Astrocyte (in vitro differentiated cells and primary cell): ENCODE measurements at regions not wholly inside any gene's neighbourhood (a gene's known extent, or its start where the extent isn't known, plus 50 kb on each side); places are given as distances from the start of the nearest gene placed in this dataset.

Experiments used
- DNase-seq: peaks from one replicate; pipeline ENCODE4 v3.0.0-alpha.2; 2010; ENCODE audit warnings: low read depth
- FAIRE-seq: peaks from 2 replicates; lab custom pipeline; 2011; peaks lifted over from hg19 to GRCh38; lab: Jason Lieb, UNC
- H2AFZ ChIP-seq: 2 replicates; pipeline ENCODE4 v1.6.0; 2012; ENCODE audit warnings: low read depth, low read length, inconsistent platforms
- H3K27ac ChIP-seq: 2 replicates; pipeline ENCODE4 v1.5.1; 2011; ENCODE audit warnings: low read depth, low read length, inconsistent platforms
- H3K27me3 ChIP-seq: 2 replicates; pipeline ENCODE4 v1.6.0; 2011; ENCODE audit warnings: low read length, inconsistent platforms; ENCODE audit not compliant: insufficient read depth
- H3K36me3 ChIP-seq: 2 replicates; pipeline ENCODE4 v1.5.1; 2011; ENCODE audit warnings: low read length, inconsistent platforms; ENCODE audit not compliant: insufficient read depth
- H3K4me1 ChIP-seq: 2 replicates; pipeline ENCODE4 v1.5.1; 2011; ENCODE audit warnings: low read length, inconsistent platforms; ENCODE audit not compliant: insufficient read depth
- H3K4me2 ChIP-seq: 2 replicates; pipeline ENCODE4 v1.6.0; 2012; ENCODE audit warnings: low read length, inconsistent platforms
- H3K4me3 ChIP-seq: 2 replicates; pipeline ENCODE4 v1.5.1; 2011; ENCODE audit warnings: low read depth, mild to moderate bottlenecking, low read length, inconsistent platforms; ENCODE audit not compliant: insufficient read depth
- H3K79me2 ChIP-seq: 2 replicates; pipeline ENCODE4 v1.6.0; 2012; ENCODE audit warnings: mild to moderate bottlenecking, low read length, inconsistent platforms; ENCODE audit not compliant: insufficient read depth
- H3K9ac ChIP-seq: 2 replicates; pipeline ENCODE4 v1.6.0; 2012; ENCODE audit warnings: mild to moderate bottlenecking, low read length, inconsistent platforms
- H3K9me3 ChIP-seq: 2 replicates; pipeline ENCODE4 v1.5.1; 2012; ENCODE audit warnings: low read depth, mild to moderate bottlenecking, low read length, inconsistent platforms; ENCODE audit not compliant: insufficient read depth
- H4K20me1 ChIP-seq: 2 replicates; pipeline ENCODE4 v1.6.0; 2012; ENCODE audit warnings: low read length, inconsistent platforms; ENCODE audit not compliant: insufficient read depth
- H3K27ac Mint-ChIP-seq: one replicate; pipeline ENCODE4 v1.8.0; 2021; ENCODE audit warnings: mild to moderate bottlenecking, mixed read lengths; ENCODE audit not compliant: unreplicated experiment
- H3K27me3 Mint-ChIP-seq: one replicate; pipeline ENCODE4 v1.8.0; 2021; ENCODE audit warnings: low read depth, mixed read lengths; ENCODE audit not compliant: unreplicated experiment
- H3K36me3 Mint-ChIP-seq: one replicate; pipeline ENCODE4 v1.8.0; 2021; ENCODE audit warnings: low read depth, mixed read lengths; ENCODE audit not compliant: unreplicated experiment
- H3K4me1 Mint-ChIP-seq: one replicate; pipeline ENCODE4 v1.8.0; 2021; ENCODE audit warnings: low read depth, mixed read lengths; ENCODE audit not compliant: unreplicated experiment
- H3K4me3 Mint-ChIP-seq: one replicate; pipeline ENCODE4 v1.8.0; 2021; ENCODE audit warnings: mild to moderate bottlenecking, moderate library complexity, mixed read lengths; ENCODE audit not compliant: unreplicated experiment
- H3K9me3 Mint-ChIP-seq: one replicate; pipeline ENCODE4 v1.8.0; 2021; ENCODE audit warnings: mild to moderate bottlenecking, mixed read lengths; ENCODE audit not compliant: unreplicated experiment
- CTCF ChIP-seq: IDR thresholded peaks from 2 replicates; pipeline ENCODE4 v1.5.1; 2011; ENCODE audit warnings: low read depth, mild to moderate bottlenecking, inconsistent platforms, low read length, moderate library complexity; ENCODE audit not compliant: insufficient read depth
- EZH2 ChIP-seq: IDR thresholded peaks from 2 replicates; pipeline ENCODE4 v1.6.1; 2012; ENCODE audit warnings: mild to moderate bottlenecking, low read length, inconsistent platforms; ENCODE audit not compliant: insufficient read depth

DNA sequence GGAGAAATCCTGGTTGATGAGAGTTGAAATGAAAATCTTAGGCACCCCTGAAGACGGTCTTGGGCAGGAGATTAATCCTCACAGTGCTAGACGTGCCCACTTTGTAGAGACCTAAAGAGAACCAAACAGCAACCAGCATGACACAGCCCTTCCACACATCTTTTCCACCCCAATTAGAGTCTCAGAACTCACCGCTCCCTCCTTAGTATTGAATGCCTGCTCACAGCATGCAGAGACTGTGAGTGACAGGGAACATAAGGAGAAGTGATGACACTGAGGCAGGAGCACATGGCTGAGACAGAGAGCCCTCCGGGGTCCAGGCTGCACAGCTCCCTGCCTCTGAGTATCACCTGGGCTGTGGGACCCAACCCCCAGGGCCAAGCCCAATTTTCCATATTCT is 367.6 kb downstream of the EIPR1 start:
- no peaks in the 10 kb centered on the region for H3K4me1 ChIP-seq
- no peaks in the 10 kb centered on the region for H3K36me3 ChIP-seq
- no peaks in the 10 kb centered on the region for H4K20me1 ChIP-seq
- H2AFZ ChIP-seq = no peak overlapping the region
- H3K4me2 ChIP-seq = no peak overlapping the region
- TF ChIP-seq EZH2 (no peak), CTCF (no peak)
- Mint-ChIP-seq H3K36me3 (no peaks in the 10 kb centered on the region), H3K27me3 (peaks cover 32% of the 10 kb centered on the region), H3K27ac (no peak overlapping the region), H3K4me1 (no peaks in the 10 kb centered on the region), H3K9me3 (peaks cover 8% of the 10 kb centered on the region), H3K4me3 (no peak overlapping the region)
- no peak overlapping the region for H3K27ac ChIP-seq
- H3K4me3 ChIP-seq = no peak overlapping the region
- FAIRE-seq (no peak), DNase-seq (no peak)
- H3K27me3 ChIP-seq = no peaks in the 10 kb centered on the region
- H3K9me3 ChIP-seq = peaks cover 3% of the 10 kb centered on the region
- no peak overlapping the region for H3K9ac ChIP-seq
- no peaks in the 10 kb centered on the region for H3K79me2 ChIP-seq

DNA sequence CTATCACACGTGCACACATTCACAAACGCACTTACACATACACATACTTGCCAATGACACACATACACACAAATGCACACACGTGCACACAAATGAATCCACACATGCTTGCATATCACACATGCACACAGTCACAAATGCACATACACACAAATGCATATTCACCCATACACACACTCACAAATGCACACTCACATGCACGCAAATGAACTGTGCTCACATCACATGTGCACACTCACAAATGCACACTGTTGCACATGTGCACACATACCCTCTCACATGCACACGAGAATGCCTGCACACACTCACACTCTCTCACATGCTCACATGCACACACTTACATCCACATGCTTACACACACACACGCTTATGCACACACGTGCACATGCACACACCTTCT is 368.1 kb downstream of the EIPR1 start:
- no peak overlapping the region for H2AFZ ChIP-seq
- Mint-ChIP-seq H3K36me3 (no peaks in the 10 kb centered on the region), H3K27me3 (peaks cover 32% of the 10 kb centered on the region), H3K9me3 (peaks cover 8% of the 10 kb centered on the region), H3K27ac (no peak overlapping the region), H3K4me3 (no peak overlapping the region), H3K4me1 (no peaks in the 10 kb centered on the region)
- H3K27me3 ChIP-seq = no peaks in the 10 kb centered on the region
- FAIRE-seq = no peak
- no peak overlapping the region for H3K4me3 ChIP-seq
- no peak for DNase-seq
- H3K4me1 ChIP-seq = no peaks in the 10 kb centered on the region
- H3K27ac ChIP-seq = no peak overlapping the region
- no peak overlapping the region for H3K9ac ChIP-seq
- H3K4me2 ChIP-seq = no peak overlapping the region
- TF ChIP-seq CTCF (no peak), EZH2 (no peak)
- H3K36me3 ChIP-seq = no peaks in the 10 kb centered on the region
- H3K9me3 ChIP-seq = peaks cover 3% of the 10 kb centered on the region
- no peaks in the 10 kb centered on the region for H4K20me1 ChIP-seq
- H3K79me2 ChIP-seq = no peaks in the 10 kb centered on the region

- Mint-ChIP-seq H3K9me3 (peaks cover 8% of the 10 kb centered on the region), H3K27ac (no peak overlapping the region), H3K36me3 (no peaks in the 10 kb centered on the region), H3K4me1 (no peaks in the 10 kb centered on the region), H3K27me3 (peaks cover 32% of the 10 kb centered on the region), H3K4me3 (no peak overlapping the region)
- H3K36me3 ChIP-seq = no peaks in the 10 kb centered on the region
- H3K27me3 ChIP-seq = no peaks in the 10 kb centered on the region
- no peak overlapping the region for H3K4me2 ChIP-seq
- no peak for DNase-seq
- no peak overlapping the region for H3K4me3 ChIP-seq
- H3K9me3 ChIP-seq = peaks cover 3% of the 10 kb centered on the region
- H3K79me2 ChIP-seq = no peaks in the 10 kb centered on the region
- no peaks in the 10 kb centered on the region for H3K4me1 ChIP-seq
- H3K9ac ChIP-seq = no peak overlapping the region
- no peak overlapping the region for H3K27ac ChIP-seq
- no peak overlapping the region for H2AFZ ChIP-seq
- H4K20me1 ChIP-seq = no peaks in the 10 kb centered on the region
- FAIRE-seq = no peak
- TF ChIP-seq EZH2 (no peak), CTCF (no peak)
These were observed 368.6 kb downstream of the EIPR1 start for GRCh38 chr2:3009005-3009404.
